ENCODE measurements at regions not wholly inside any gene's neighbourhood (a gene's known extent, or its start where the extent isn't known, plus 50 kb on each side); places are given as distances from the start of the nearest gene placed in this dataset.

GRCh38 chr13:40113643-40114304, 458.3 kb downstream of the COG6 start:
- no peak for TF ChIP-seq CTCF (IDR thresholded peaks at IDR 0.05; ENCODE audit: insufficient read depth, low read length, severe bottlenecking)
- DNase-seq (ENCODE audit: low read depth) = peak; percentile 8
- Histone ChIP-seq H3K27me3 (ENCODE audit: control insufficient read depth, insufficient read depth, low read length) (no peaks in the 10 kb centered on the region), H3K36me3 (ENCODE audit: control insufficient read depth, insufficient read depth, low read length) (no peaks in the 10 kb centered on the region), H3K4me3 (ENCODE audit: low read depth, low read length) (no peak overlapping the region)
- no peak for FAIRE-seq

GRCh38 chr13:40114305-40114896, 458.9 kb downstream of the COG6 start:
- DNase-seq (ENCODE audit: low read depth) (no peak), FAIRE-seq (no peak)
- H3K4me3 ChIP-seq (ENCODE audit: low read depth, low read length) = no peak overlapping the region
- H3K36me3 ChIP-seq (ENCODE audit: control insufficient read depth, insufficient read depth, low read length) = no peaks in the 10 kb centered on the region
- no peaks in the 10 kb centered on the region for H3K27me3 ChIP-seq (ENCODE audit: control insufficient read depth, insufficient read depth, low read length)
- TF ChIP-seq CTCF (IDR thresholded peaks at IDR 0.05; ENCODE audit: insufficient read depth, low read length, severe bottlenecking) = no peak

GRCh38 chr13:40115426-40115825, 460.0 kb downstream of the COG6 start:
- DNase-seq (ENCODE audit: low read depth) (no peak), FAIRE-seq (no peak)
- Histone ChIP-seq H3K36me3 (ENCODE audit: control insufficient read depth, insufficient read depth, low read length) (no peaks in the 10 kb centered on the region), H3K4me3 (ENCODE audit: low read depth, low read length) (no peak overlapping the region), H3K27me3 (ENCODE audit: control insufficient read depth, insufficient read depth, low read length) (no peaks in the 10 kb centered on the region)
- TF ChIP-seq CTCF (IDR thresholded peaks at IDR 0.05; ENCODE audit: insufficient read depth, low read length, severe bottlenecking) = no peak

- H3K4me3 ChIP-seq (ENCODE audit: low read depth, low read length) = no peak overlapping the region
- no peaks in the 10 kb centered on the region for H3K36me3 ChIP-seq (ENCODE audit: control insufficient read depth, insufficient read depth, low read length)
- peak; percentile 89 for FAIRE-seq
- H3K27me3 ChIP-seq (ENCODE audit: control insufficient read depth, insufficient read depth, low read length) = no peaks in the 10 kb centered on the region
- peak; percentile 92 for DNase-seq (ENCODE audit: low read depth)
- no peak for TF ChIP-seq CTCF (IDR thresholded peaks at IDR 0.05; ENCODE audit: insufficient read depth, low read length, severe bottlenecking)
Measured at GRCh38 chr13:40116008-40116407, 460.5 kb downstream of the COG6 start.

- no peaks in the 10 kb centered on the region for H3K36me3 ChIP-seq (ENCODE audit: control insufficient read depth, insufficient read depth, low read length)
- H3K4me3 ChIP-seq (ENCODE audit: low read depth, low read length) = no peak overlapping the region
- FAIRE-seq = no peak
- H3K27me3 ChIP-seq (ENCODE audit: control insufficient read depth, insufficient read depth, low read length) = no peaks in the 10 kb centered on the region
- no peak for DNase-seq (ENCODE audit: low read depth)
- TF ChIP-seq CTCF (IDR thresholded peaks at IDR 0.05; ENCODE audit: insufficient read depth, low read length, severe bottlenecking) = no peak
Measured at GRCh38 chr13:40118337-40118736, 462.9 kb downstream of the COG6 start.

GRCh38 chr13:40119852-40120251, 464.4 kb downstream of the COG6 start:
- no peak for TF ChIP-seq CTCF (IDR thresholded peaks at IDR 0.05; ENCODE audit: insufficient read depth, low read length, severe bottlenecking)
- DNase-seq (ENCODE audit: low read depth) (no peak), FAIRE-seq (no peak)
- H3K36me3 ChIP-seq (ENCODE audit: control insufficient read depth, insufficient read depth, low read length) = no peaks in the 10 kb centered on the region
- H3K27me3 ChIP-seq (ENCODE audit: control insufficient read depth, insufficient read depth, low read length) = no peaks in the 10 kb centered on the region
- H3K4me3 ChIP-seq (ENCODE audit: low read depth, low read length) = no peak overlapping the region

All from bronchial epithelial cell (primary cell).